SK-N-SH (cell line): ENCODE measurements at regions not wholly inside any gene's neighbourhood (a gene's known extent, or its start where the extent isn't known, plus 50 kb on each side); places are given as distances from the start of the nearest gene placed in this dataset.

ENCODE experiments used
- CHD2 ChIP-seq: fragments of 150-350 bp; IDR thresholded peaks from 2 replicates; pipeline ENCODE4 v1.6.1; 2018; ENCODE audit warnings: low read length; ENCODE audit not compliant: partially characterized antibody
- EP300 ChIP-seq, 2 experiments: IDR thresholded peaks; 2 replicates each; pipeline versions ENCODE4 v1.4.0 to v1.6.1; 2012; ENCODE audit warnings: borderline replicate concordance in 1 of 2, low read depth in 1 of 2, low read length in 1 of 2
- EZH2phosphoT487 ChIP-seq: fragments of 200-600 bp; sonication (generic); IDR thresholded peaks from 2 replicates; pipeline ENCODE4 v1.6.1; 2017; ENCODE audit warnings: low read depth, mixed run types, mild to moderate bottlenecking, antibody characterized with exemption, moderate library complexity, borderline replicate concordance
- JUND ChIP-seq: IDR thresholded peaks from 2 replicates; pipeline ENCODE4 v1.4.0; 2012
- MXI1 ChIP-seq: IDR thresholded peaks from 2 replicates; pipeline ENCODE4 v1.6.1; 2012; ENCODE audit warnings: mild to moderate bottlenecking, low read depth, low read length, improper control_type of control experiment
- POLR2AphosphoS5 ChIP-seq: IDR thresholded peaks from 2 replicates; pipeline ENCODE4 v1.6.1; 2012; ENCODE audit warnings: low read depth, low read length
- RAD21 ChIP-seq: IDR thresholded peaks from 2 replicates; pipeline ENCODE4 v1.6.1; 2012; ENCODE audit warnings: mild to moderate bottlenecking, low read length
- TF ChIP-seq, protein P1 (sequence below): fragments of 200-600 bp; sonication (generic); IDR thresholded peaks from 2 replicates; pipeline ENCODE4 v1.6.1; 2017; ENCODE audit warnings: antibody characterized with exemption, mild to moderate bottlenecking, moderate library complexity
- TF ChIP-seq, protein P2 (sequence below): IDR thresholded peaks from 2 replicates; pipeline ENCODE4 v1.4.0; 2012; ENCODE audit warnings: low read depth, borderline replicate concordance
- TF ChIP-seq, protein P3 (sequence below): IDR thresholded peaks from 2 replicates; pipeline ENCODE4 v1.6.1; 2012; ENCODE audit warnings: mild to moderate bottlenecking, low read depth, low read length, moderate library complexity

DNA sequence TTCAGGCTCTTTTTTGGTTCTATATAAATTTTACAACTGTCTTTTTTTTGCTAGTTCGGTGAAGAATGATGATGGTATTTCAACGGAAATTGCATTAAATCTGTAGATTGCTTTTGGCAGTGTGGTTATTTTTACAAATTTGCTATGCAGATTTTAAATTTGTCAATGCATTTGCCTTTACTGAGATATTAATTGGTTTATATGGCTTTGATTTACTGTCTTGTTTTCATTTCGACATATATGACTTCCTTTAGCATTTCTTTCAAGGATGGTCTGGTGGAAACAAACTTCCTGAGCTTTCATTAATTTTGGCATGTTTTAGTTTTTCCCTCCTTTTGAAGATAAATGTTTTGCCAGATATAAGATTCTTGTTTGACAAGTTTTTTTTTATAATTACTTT lies 1522.5 kb upstream of the PRMT6 start:
- no peak for TF ChIP-seq POLR2AphosphoS5
- TF ChIP-seq, protein P1, sequence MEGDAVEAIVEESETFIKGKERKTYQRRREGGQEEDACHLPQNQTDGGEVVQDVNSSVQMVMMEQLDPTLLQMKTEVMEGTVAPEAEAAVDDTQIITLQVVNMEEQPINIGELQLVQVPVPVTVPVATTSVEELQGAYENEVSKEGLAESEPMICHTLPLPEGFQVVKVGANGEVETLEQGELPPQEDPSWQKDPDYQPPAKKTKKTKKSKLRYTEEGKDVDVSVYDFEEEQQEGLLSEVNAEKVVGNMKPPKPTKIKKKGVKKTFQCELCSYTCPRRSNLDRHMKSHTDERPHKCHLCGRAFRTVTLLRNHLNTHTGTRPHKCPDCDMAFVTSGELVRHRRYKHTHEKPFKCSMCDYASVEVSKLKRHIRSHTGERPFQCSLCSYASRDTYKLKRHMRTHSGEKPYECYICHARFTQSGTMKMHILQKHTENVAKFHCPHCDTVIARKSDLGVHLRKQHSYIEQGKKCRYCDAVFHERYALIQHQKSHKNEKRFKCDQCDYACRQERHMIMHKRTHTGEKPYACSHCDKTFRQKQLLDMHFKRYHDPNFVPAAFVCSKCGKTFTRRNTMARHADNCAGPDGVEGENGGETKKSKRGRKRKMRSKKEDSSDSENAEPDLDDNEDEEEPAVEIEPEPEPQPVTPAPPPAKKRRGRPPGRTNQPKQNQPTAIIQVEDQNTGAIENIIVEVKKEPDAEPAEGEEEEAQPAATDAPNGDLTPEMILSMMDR, result no peak
- no peak for TF ChIP-seq CHD2
- TF ChIP-seq EP300 (IDR thresholded peaks at IDR 0.05; ENCODE audit: borderline replicate concordance in 1 of 2, low read depth in 1 of 2, low read length in 1 of 2), result no peak
- TF ChIP-seq, protein P2, sequence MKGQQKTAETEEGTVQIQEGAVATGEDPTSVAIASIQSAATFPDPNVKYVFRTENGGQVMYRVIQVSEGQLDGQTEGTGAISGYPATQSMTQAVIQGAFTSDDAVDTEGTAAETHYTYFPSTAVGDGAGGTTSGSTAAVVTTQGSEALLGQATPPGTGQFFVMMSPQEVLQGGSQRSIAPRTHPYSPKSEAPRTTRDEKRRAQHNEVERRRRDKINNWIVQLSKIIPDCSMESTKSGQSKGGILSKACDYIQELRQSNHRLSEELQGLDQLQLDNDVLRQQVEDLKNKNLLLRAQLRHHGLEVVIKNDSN, result no peak
- no peak for TF ChIP-seq MXI1
- TF ChIP-seq RAD21, result no peak
- TF ChIP-seq EZH2phosphoT487, result no peak
- TF ChIP-seq, protein P3, sequence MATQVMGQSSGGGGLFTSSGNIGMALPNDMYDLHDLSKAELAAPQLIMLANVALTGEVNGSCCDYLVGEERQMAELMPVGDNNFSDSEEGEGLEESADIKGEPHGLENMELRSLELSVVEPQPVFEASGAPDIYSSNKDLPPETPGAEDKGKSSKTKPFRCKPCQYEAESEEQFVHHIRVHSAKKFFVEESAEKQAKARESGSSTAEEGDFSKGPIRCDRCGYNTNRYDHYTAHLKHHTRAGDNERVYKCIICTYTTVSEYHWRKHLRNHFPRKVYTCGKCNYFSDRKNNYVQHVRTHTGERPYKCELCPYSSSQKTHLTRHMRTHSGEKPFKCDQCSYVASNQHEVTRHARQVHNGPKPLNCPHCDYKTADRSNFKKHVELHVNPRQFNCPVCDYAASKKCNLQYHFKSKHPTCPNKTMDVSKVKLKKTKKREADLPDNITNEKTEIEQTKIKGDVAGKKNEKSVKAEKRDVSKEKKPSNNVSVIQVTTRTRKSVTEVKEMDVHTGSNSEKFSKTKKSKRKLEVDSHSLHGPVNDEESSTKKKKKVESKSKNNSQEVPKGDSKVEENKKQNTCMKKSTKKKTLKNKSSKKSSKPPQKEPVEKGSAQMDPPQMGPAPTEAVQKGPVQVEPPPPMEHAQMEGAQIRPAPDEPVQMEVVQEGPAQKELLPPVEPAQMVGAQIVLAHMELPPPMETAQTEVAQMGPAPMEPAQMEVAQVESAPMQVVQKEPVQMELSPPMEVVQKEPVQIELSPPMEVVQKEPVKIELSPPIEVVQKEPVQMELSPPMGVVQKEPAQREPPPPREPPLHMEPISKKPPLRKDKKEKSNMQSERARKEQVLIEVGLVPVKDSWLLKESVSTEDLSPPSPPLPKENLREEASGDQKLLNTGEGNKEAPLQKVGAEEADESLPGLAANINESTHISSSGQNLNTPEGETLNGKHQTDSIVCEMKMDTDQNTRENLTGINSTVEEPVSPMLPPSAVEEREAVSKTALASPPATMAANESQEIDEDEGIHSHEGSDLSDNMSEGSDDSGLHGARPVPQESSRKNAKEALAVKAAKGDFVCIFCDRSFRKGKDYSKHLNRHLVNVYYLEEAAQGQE, result no peak
- TF ChIP-seq JUND, result no peak
